ENCODE measurements at regions not wholly inside any gene's neighbourhood (a gene's known extent, or its start where the extent isn't known, plus 50 kb on each side); places are given as distances from the start of the nearest gene placed in this dataset.

DNA sequence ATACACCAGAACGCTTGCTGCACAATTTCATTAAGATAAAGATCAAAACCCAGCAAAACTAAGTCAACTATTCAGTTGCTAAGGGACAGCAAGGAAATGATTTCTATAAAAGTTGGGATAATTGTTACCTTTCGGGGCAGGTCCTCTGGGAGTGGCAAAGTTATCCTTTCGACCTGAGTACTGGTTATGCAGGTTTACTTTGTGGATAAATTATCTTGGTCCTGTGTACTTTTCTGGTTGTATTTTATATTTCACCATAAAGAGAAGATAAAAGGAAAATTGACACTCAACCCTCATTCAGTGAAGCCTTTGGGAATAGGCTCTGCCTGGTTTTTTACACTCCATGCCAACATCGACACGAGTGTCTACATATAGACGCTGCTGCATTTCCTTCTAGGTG lies 146.5 kb downstream of the SYK start:
- H3K9me3 ChIP-seq = no peaks in the 10 kb centered on the region
- intact Hi-C loops (cut with DNase I) = no loop called here

DNA sequence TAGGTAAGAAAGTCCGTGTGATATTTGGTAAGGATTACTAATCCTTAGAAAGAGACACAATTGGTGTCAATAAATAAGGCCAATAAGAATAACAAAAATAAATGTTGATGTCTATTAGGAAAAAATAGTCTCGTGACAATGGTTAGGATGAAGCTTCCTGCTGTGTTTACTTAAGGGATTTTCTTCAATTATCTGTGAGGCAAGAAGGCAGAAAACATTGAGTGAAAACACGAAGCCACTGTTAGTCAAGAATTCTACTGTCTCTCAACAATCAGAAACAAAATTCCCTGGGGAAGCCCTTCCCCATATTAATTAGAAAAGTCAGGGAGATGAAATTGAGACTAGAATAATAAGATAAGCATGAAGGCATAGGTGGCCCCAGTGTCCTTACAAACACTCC lies 149.0 kb downstream of the SYK start:
- no peaks in the 10 kb centered on the region for H3K9me3 ChIP-seq
- no peaks in the 10 kb centered on the region for H3K4me1 ChIP-seq
- TF ChIP-seq, protein P1, sequence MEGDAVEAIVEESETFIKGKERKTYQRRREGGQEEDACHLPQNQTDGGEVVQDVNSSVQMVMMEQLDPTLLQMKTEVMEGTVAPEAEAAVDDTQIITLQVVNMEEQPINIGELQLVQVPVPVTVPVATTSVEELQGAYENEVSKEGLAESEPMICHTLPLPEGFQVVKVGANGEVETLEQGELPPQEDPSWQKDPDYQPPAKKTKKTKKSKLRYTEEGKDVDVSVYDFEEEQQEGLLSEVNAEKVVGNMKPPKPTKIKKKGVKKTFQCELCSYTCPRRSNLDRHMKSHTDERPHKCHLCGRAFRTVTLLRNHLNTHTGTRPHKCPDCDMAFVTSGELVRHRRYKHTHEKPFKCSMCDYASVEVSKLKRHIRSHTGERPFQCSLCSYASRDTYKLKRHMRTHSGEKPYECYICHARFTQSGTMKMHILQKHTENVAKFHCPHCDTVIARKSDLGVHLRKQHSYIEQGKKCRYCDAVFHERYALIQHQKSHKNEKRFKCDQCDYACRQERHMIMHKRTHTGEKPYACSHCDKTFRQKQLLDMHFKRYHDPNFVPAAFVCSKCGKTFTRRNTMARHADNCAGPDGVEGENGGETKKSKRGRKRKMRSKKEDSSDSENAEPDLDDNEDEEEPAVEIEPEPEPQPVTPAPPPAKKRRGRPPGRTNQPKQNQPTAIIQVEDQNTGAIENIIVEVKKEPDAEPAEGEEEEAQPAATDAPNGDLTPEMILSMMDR (IDR thresholded peaks at IDR 0.05) = no peak
- no peak overlapping the region for H3K4me3 ChIP-seq
- ATAC-seq (no peak), DNase-seq (no peak)
- no peaks in the 10 kb centered on the region for H3K36me3 ChIP-seq (ENCODE audit: insufficient read depth in 1 of 2, low read depth in 1 of 2)
- no peak overlapping the region for H3K27ac ChIP-seq
- 40 to 59% (median 41%) methylated on average over 3 of the region's 3 CpGs for WGBS, 3 donors
- no peaks in the 10 kb centered on the region for H3K27me3 ChIP-seq (ENCODE audit: insufficient read depth in 3 of 3, low read length in 2 of 3)
- intact Hi-C loops (cut with DNase I) = no loop called here

More for the DNA sequence above, 146.5 kb downstream of the SYK start:
- TF ChIP-seq, protein P1 (IDR thresholded peaks at IDR 0.05) = no peak
- DNase-seq (no peak), ATAC-seq (no peak)
- no peaks in the 10 kb centered on the region for H3K4me1 ChIP-seq
- 61 to 79% (median 71%) methylated on average over 6 of the region's 6 CpGs for WGBS, 3 donors
- no peaks in the 10 kb centered on the region for H3K27me3 ChIP-seq (ENCODE audit: insufficient read depth in 3 of 3, low read length in 2 of 3)
- no peak overlapping the region for H3K27ac ChIP-seq
- no peaks in the 10 kb centered on the region for H3K36me3 ChIP-seq (ENCODE audit: insufficient read depth in 1 of 2, low read depth in 1 of 2)
- no peak overlapping the region for H3K4me3 ChIP-seq

DNA sequence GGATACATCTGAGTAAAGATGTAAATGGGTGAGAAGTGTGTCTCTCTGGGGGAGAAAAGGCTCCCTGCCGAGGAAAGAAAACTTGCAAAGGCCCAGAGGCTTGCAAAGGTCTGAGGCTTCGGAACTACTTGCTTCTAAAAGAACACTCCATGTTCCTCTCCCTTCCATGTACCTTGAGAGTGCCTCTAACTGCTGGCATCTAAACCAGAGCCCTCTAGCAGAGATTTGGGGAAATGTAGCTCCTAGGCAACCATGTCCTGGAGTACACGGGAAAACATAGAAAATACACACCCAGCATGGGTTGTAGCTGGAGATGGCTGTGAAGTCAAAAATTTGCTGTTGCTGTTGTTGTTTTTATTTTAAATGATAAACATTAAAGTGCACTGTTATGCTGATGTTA lies 151.6 kb downstream of the SYK start:
- TF ChIP-seq, protein P1 (IDR thresholded peaks at IDR 0.05) = no peak
- 55 to 57% (median 57%) methylated on average over 3 of the region's 3 CpGs for WGBS, 3 donors
- intact Hi-C loops (cut with DNase I) = no loop called here
- Histone ChIP-seq H3K27me3 (ENCODE audit: insufficient read depth in 3 of 3, low read length in 2 of 3) (no peaks in the 10 kb centered on the region), H3K36me3 (ENCODE audit: insufficient read depth in 1 of 2, low read depth in 1 of 2) (no peaks in the 10 kb centered on the region), H3K9me3 (no peaks in the 10 kb centered on the region), H3K4me3 (no peak overlapping the region), H3K27ac (no peak overlapping the region), H3K4me1 (no peaks in the 10 kb centered on the region)
- DNase-seq = no peak
- ATAC-seq = no peak

DNA sequence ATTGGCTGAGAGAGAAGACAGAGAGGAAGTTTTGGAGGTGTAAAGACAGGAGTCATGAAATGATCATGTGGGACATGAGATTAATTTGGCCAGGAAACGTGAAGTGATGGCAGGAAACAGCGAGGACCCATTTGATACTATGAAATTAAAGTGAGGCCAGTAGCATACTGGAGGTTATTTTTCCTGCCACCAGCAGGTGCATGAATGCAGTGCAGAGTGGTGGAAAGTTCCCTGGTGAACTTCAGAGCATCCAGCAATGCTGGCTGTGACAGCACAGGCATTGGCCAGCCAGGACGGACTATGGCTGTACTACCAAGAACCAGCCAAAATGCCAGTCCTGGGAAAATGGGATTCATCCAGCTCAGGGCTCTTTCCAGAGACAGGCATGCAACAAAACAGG lies 152.2 kb downstream of the SYK start:
- Histone ChIP-seq H3K4me3 (no peak overlapping the region), H3K9me3 (no peaks in the 10 kb centered on the region), H3K27ac (no peak overlapping the region), H3K27me3 (ENCODE audit: insufficient read depth in 3 of 3, low read length in 2 of 3) (no peaks in the 10 kb centered on the region), H3K4me1 (no peaks in the 10 kb centered on the region), H3K36me3 (ENCODE audit: insufficient read depth in 1 of 2, low read depth in 1 of 2) (no peaks in the 10 kb centered on the region)
- TF ChIP-seq, protein P1 (IDR thresholded peaks at IDR 0.05) = no peak
- intact Hi-C loops (cut with DNase I) = no loop called here
- DNase-seq (no peak), ATAC-seq (no peak)
- 60 to 65% (median 60%) methylated on average over 3 of the region's 3 CpGs for WGBS, 3 donors

DNA sequence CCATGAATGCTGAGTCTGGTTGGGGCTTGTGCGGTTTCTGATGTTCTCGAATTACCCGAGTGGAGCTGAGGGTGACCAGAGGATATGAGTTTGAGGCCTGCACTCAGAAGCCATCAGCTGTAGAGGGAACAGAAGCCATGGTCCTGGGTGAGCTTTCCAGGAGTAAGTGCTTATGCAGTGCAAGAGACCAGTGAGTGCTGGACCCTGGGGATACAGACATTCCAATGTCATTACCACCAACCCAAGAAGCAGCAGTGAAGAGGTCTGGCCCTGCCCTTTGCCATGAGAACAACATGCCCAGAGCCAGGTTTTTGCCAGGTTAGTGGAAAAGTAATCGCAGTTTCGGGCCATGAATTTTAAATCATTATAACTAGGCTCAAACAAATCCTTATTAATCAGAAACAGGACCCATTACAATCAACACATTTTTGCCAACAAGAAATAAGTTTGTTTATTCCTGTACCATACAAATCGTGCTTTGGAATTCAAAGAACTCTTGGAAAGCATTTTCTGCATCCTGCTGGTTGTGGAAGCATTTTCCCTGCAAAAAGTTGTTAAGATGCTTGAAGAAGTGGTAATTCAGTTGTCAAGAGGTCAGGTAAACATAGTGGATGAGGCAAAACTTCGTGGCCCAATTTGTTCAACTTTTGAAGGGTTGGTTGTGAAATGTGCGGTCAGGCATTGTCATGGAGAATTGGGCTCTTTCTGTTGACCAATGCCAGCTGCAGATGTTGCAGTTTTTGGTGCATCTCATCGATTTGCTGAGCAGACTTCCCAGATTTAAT lies 154.6 kb downstream of the SYK start:
- DNase-seq (no peak), ATAC-seq (no peak)
- no peak overlapping the region for H3K4me3 ChIP-seq
- intact Hi-C loops (cut with DNase I) = no loop called here
- H3K27me3 ChIP-seq (ENCODE audit: insufficient read depth in 3 of 3, low read length in 2 of 3) = no peaks in the 10 kb centered on the region
- H3K9me3 ChIP-seq = no peaks in the 10 kb centered on the region
- TF ChIP-seq, protein P1 (IDR thresholded peaks at IDR 0.05) = no peak
- WGBS, 3 donors = 48 to 64% (median 50%) methylated on average over 9 of the region's 9 CpGs
- no peaks in the 10 kb centered on the region for H3K36me3 ChIP-seq (ENCODE audit: insufficient read depth in 1 of 2, low read depth in 1 of 2)
- peaks cover 3% of the 10 kb centered on the region for H3K4me1 ChIP-seq
- H3K27ac ChIP-seq = no peak overlapping the region
